ENCODE measurements at regions not wholly inside any gene's neighbourhood (a gene's known extent, or its start where the extent isn't known, plus 50 kb on each side); places are given as distances from the start of the nearest gene placed in this dataset.

DNA sequence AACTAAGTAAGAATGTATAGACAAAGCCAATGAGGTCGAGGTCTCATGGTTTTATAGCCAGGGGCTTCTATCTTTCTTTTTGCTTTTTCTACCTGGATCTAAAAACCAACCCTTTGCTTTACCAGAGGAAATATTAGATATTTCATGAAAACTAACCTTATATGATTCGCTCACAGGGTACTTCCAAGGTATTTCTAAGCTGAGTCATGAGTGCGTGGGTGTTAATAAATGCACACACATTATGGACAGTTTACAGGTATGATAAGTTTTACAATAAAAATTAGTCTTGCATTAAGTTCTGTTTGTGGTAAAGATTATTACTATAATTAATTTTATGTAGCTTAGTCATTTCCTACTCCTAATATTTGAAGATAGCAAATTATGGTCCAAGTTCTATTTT is 217.2 kb downstream of the CHRM3 start:
- TF ChIP-seq RFX5 (IDR thresholded peaks at IDR 0.05; ENCODE audit: low read depth, low read length) (no peak), JUN (IDR thresholded peaks at IDR 0.05; ENCODE audit: borderline replicate concordance, low read depth, low read length) (no peak), JUN (CRISPR knock-in tag; IDR thresholded peaks at IDR 0.05; ENCODE audit: borderline replicate concordance) (no peak), ZNF239 (CRISPR knock-in tag; IDR thresholded peaks at IDR 0.05) (no peak), PURB (CRISPR knock-in tag; IDR thresholded peaks at IDR 0.05; ENCODE audit: low read depth) (no peak), RBM22 (IDR thresholded peaks at IDR 0.05; ENCODE audit: low read depth, low read length, poor library complexity, severe bottlenecking) (no peak), RAD21 (CRISPR knock-in tag; conservative IDR thresholded peaks at IDR 0.05 in 1 of 2, IDR thresholded peaks at IDR 0.05 in 1 of 2) (no peak), ZNF232 (CRISPR knock-in tag; IDR thresholded peaks at IDR 0.05) (no peak), RBM17 (IDR thresholded peaks at IDR 0.05; ENCODE audit: borderline replicate concordance, low read depth, low read length) (no peak), ZC3H11A (IDR thresholded peaks at IDR 0.05; ENCODE audit: low read depth, low read length) (no peak), JUNB (CRISPR knock-in tag; conservative IDR thresholded peaks at IDR 0.05) (no peak), KLF16 (IDR thresholded peaks at IDR 0.05) (no peak), CTCF (IDR thresholded peaks at IDR 0.05 in 2 of 3, conservative IDR thresholded peaks at IDR 0.05 in 1 of 3; ENCODE audit: insufficient read depth in 2 of 3, low read depth in 1 of 3, low read length in 3 of 3) (no peak)
- TF ChIP-seq, protein P1, sequence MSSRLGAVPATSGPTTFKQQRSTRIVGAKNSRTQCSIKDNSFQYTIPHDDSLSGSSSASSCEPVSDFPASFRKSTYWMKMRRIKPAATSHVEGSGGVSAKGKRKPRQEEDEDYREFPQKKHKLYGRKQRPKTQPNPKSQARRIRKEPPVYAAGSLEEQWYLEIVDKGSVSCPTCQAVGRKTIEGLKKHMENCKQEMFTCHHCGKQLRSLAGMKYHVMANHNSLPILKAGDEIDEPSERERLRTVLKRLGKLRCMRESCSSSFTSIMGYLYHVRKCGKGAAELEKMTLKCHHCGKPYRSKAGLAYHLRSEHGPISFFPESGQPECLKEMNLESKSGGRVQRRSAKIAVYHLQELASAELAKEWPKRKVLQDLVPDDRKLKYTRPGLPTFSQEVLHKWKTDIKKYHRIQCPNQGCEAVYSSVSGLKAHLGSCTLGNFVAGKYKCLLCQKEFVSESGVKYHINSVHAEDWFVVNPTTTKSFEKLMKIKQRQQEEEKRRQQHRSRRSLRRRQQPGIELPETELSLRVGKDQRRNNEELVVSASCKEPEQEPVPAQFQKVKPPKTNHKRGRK (tag; IDR thresholded peaks at IDR 0.05), result no peak

Data from K562 (cell line).